ENCODE measurements at regions not wholly inside any gene's neighbourhood (a gene's known extent, or its start where the extent isn't known, plus 50 kb on each side); places are given as distances from the start of the nearest gene placed in this dataset.

GRCh38 chr10:3342771-3343170 is 170.2 kb upstream of the PITRM1 start:
- intact Hi-C loops (cut with micrococcal nuclease): no loop called here
- no peak for ATAC-seq (ENCODE audit: low read depth)
- Histone ChIP-seq H2BK20ac (ENCODE audit: low read depth, low read length) (no peak overlapping the region), H3K36me3 (ENCODE audit: control insufficient read depth, insufficient read depth, low read length) (no peaks in the 10 kb centered on the region), H2BK120ac (ENCODE audit: low read depth, low read length) (no peak overlapping the region), H3K4ac (ENCODE audit: low read depth, low read length) (no peak overlapping the region), H2AFZ (replicated peaks; ENCODE audit: low read length, poor library complexity) (no peak overlapping the region), H4K20me1 (ENCODE audit: insufficient read depth, low read length) (no peaks in the 10 kb centered on the region), H3K56ac (ENCODE audit: extremely low read depth, insufficient read depth, low read length) (no peak overlapping the region), H3K79me1 (ENCODE audit: low read depth in 1 of 2, low read length in 2 of 2) (no peaks in the 10 kb centered on the region), H4K8ac (ENCODE audit: low read depth in 2 of 2, low read length in 2 of 2) (no peak overlapping the region), H3K9me1 (ENCODE audit: insufficient read depth, low read length) (0 out of 2 replicates have a peak, but pooled peaks cover 12% of the 10 kb centered on the region), H3K23ac (ENCODE audit: low read depth, low read length) (no peak overlapping the region), H3K9me3 (ENCODE audit: control insufficient read depth, insufficient read depth, low read length) (no peaks in the 10 kb centered on the region), H3K14ac (replicated peaks; ENCODE audit: low read depth, low read length) (no peak overlapping the region), H3K4me1 (ENCODE audit: control insufficient read depth, insufficient read depth, low read length) (peaks cover 4% of the 10 kb centered on the region; the same call in 1 of the 2 replicates), H3K4me2 (ENCODE audit: low read depth, low read length) (no peak overlapping the region), H4K91ac (ENCODE audit: insufficient read depth, low read depth, low read length) (no peak overlapping the region), H3K27ac (ENCODE audit: insufficient read depth, low read length) (no peak overlapping the region), H2AK5ac (ENCODE audit: low read depth, low read length) (no peak overlapping the region), H3K4me3 (ENCODE audit: insufficient read depth, low read depth, low read length) (no peak overlapping the region), H2AK9ac (replicated peaks; ENCODE audit: low read depth, low read length, poor library complexity) (no peak overlapping the region), H3K27me3 (ENCODE audit: control insufficient read depth, insufficient read depth, low read length) (peaks cover 7% of the 10 kb centered on the region), H4K5ac (ENCODE audit: low read depth, low read length) (no peak overlapping the region), H3K18ac (ENCODE audit: low read depth, low read length) (no peak overlapping the region), H3K9ac (ENCODE audit: low read depth, low read length) (no peak overlapping the region), H2BK5ac (ENCODE audit: low read depth, low read length, poor library complexity, severe bottlenecking) (no peak overlapping the region), H2BK15ac (ENCODE audit: low read depth, low read length) (no peak overlapping the region)
- in situ Hi-C loops (cut with MboI; ENCODE audit: low sequenced_read_pairs): no loop called here
- ChIA-PET POLR2A (ENCODE audit: unreplicated experiment) (no interaction called here), CTCF (no interaction called here)
- WGBS, 2 experiments (ENCODE audit: extremely low coverage in 2 of 2, insufficient read length in 1 of 2): no CpG with 5 or more reads among the region's 3 CpGs
- dilution Hi-C loops (cut with HindIII; ENCODE audit: low sequenced_read_pairs, unreplicated experiment): no loop called here
- TF ChIP-seq MAFK (IDR thresholded peaks at IDR 0.05; ENCODE audit: low read depth, low read length) (no peak), FOS (IDR thresholded peaks at IDR 0.05; ENCODE audit: low read depth, low read length) (no peak), USF2 (IDR thresholded peaks at IDR 0.05; ENCODE audit: low read depth, low read length) (no peak), ELK1 (IDR thresholded peaks at IDR 0.05; ENCODE audit: borderline replicate concordance, low read depth, low read length) (no peak), RCOR1 (IDR thresholded peaks at IDR 0.05; ENCODE audit: insufficient replicate concordance, low read length) (no peak), RFX5 (IDR thresholded peaks at IDR 0.05; ENCODE audit: low read depth, low read length) (no peak), BHLHE40 (IDR thresholded peaks at IDR 0.05; ENCODE audit: low read depth, low read length) (no peak), CTCF (conservative IDR thresholded peaks at IDR 0.05; ENCODE audit: low read depth, low read length) (no peak), POLR2A (IDR thresholded peaks at IDR 0.05; ENCODE audit: low read depth, low read length) (no peak), RAD21 (IDR thresholded peaks at IDR 0.05; ENCODE audit: low read length) (no peak), CHD1 (IDR thresholded peaks at IDR 0.05; ENCODE audit: low read depth, low read length) (no peak), SMC3 (IDR thresholded peaks at IDR 0.05; ENCODE audit: low read depth, low read length) (no peak), MAZ (IDR thresholded peaks at IDR 0.05; ENCODE audit: borderline replicate concordance, low read depth, low read length) (no peak), MXI1 (IDR thresholded peaks at IDR 0.05; ENCODE audit: borderline replicate concordance, low read depth, low read length) (no peak), NFE2L2 (IDR thresholded peaks at IDR 0.05; ENCODE audit: low read depth, low read length) (no peak), CEBPB (IDR thresholded peaks at IDR 0.05; ENCODE audit: low read depth, low read length) (no peak)
- no peak for DNase-seq
- no TSS peak for BruUV-seq (replicated peaks)
